ENCODE measurements at regions not wholly inside any gene's neighbourhood (a gene's known extent, or its start where the extent isn't known, plus 50 kb on each side); places are given as distances from the start of the nearest gene placed in this dataset.

GRCh38 chr9:116099821-116100220, 53.8 kb upstream of the PAPPA start:
- TF ChIP-seq, protein P1, sequence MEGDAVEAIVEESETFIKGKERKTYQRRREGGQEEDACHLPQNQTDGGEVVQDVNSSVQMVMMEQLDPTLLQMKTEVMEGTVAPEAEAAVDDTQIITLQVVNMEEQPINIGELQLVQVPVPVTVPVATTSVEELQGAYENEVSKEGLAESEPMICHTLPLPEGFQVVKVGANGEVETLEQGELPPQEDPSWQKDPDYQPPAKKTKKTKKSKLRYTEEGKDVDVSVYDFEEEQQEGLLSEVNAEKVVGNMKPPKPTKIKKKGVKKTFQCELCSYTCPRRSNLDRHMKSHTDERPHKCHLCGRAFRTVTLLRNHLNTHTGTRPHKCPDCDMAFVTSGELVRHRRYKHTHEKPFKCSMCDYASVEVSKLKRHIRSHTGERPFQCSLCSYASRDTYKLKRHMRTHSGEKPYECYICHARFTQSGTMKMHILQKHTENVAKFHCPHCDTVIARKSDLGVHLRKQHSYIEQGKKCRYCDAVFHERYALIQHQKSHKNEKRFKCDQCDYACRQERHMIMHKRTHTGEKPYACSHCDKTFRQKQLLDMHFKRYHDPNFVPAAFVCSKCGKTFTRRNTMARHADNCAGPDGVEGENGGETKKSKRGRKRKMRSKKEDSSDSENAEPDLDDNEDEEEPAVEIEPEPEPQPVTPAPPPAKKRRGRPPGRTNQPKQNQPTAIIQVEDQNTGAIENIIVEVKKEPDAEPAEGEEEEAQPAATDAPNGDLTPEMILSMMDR (IDR thresholded peaks at IDR 0.05) = no peak
- no peak for TF ChIP-seq ZFX (IDR thresholded peaks at IDR 0.05; ENCODE audit: borderline replicate concordance)
- no peak overlapping the region for H3K27ac ChIP-seq

DNA sequence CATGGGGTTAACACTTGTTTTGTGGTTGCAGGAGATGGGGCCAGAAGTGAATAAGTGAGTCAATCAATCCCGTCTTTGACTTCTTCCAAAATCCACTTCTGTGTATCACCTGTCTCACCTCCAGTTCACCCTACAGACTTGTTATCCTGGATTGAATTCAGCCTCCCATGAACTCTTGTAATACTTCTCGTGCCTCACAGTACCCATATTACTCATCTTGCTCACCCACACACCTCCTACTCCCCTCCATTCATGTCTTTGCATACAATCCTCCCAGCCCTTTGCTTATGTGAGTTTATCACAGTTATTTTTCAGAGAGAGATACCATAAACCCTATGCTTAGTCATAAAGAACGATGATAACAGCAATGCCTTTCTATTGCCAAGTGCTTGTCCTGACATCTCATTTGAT, 52.9 kb upstream of the PAPPA start:
- TF ChIP-seq, protein P1 (IDR thresholded peaks at IDR 0.05) = no peak
- TF ChIP-seq ZFX (IDR thresholded peaks at IDR 0.05; ENCODE audit: borderline replicate concordance) = no peak
- no peak overlapping the region for H3K27ac ChIP-seq

DNA sequence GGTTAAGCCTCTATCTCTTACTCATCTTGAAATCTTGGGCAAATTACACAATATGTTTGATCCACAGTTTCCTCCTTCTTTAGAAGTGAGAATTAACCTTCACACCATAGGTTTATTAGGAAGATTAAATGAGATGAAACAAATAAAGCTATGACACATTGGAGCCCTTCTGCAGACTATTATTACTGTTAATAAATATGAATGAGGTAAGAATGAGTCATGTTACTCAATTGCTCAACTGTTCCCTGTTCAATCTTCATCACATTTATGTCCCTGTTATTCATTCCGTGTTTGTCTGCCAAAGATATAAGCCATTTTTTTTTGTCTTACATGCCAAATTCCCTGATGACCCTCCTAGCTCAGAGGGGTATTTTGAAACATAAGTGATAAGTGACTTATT, 52.1 kb upstream of the PAPPA start:
- no peak overlapping the region for H3K27ac ChIP-seq
- TF ChIP-seq, protein P1 (IDR thresholded peaks at IDR 0.05) = no peak
- TF ChIP-seq ZFX (IDR thresholded peaks at IDR 0.05; ENCODE audit: borderline replicate concordance) = no peak

- no peak overlapping the region for H3K27ac ChIP-seq
- TF ChIP-seq, protein P1 (IDR thresholded peaks at IDR 0.05) = no peak
- TF ChIP-seq ZFX (IDR thresholded peaks at IDR 0.05; ENCODE audit: borderline replicate concordance) = no peak
Measured at GRCh38 chr9:116102596-116102995, 51.0 kb upstream of the PAPPA start.

Data from 22Rv1 (cell line).